ENCODE measurements at regions not wholly inside any gene's neighbourhood (a gene's known extent, or its start where the extent isn't known, plus 50 kb on each side); places are given as distances from the start of the nearest gene placed in this dataset.

DNA sequence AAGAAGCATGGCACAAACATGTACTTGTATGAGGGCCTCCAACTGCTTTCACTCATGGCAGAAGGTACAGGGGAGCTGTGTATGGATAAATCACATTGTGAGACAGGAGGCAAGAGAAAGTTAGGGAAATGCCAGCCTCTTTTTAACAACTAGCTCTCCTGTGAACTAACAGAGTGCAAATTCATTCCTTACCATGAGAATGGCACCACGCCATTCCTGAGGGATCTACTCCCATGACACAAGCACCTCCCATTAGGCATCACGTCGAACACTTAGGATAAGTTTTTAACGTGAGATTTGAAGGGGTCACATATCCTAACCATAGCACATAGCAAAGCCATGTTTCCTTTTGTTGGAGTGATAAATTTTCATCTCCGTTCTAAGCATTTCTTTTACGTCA, 747.2 kb upstream of the CHD1 start:
- TF ChIP-seq, protein P1, sequence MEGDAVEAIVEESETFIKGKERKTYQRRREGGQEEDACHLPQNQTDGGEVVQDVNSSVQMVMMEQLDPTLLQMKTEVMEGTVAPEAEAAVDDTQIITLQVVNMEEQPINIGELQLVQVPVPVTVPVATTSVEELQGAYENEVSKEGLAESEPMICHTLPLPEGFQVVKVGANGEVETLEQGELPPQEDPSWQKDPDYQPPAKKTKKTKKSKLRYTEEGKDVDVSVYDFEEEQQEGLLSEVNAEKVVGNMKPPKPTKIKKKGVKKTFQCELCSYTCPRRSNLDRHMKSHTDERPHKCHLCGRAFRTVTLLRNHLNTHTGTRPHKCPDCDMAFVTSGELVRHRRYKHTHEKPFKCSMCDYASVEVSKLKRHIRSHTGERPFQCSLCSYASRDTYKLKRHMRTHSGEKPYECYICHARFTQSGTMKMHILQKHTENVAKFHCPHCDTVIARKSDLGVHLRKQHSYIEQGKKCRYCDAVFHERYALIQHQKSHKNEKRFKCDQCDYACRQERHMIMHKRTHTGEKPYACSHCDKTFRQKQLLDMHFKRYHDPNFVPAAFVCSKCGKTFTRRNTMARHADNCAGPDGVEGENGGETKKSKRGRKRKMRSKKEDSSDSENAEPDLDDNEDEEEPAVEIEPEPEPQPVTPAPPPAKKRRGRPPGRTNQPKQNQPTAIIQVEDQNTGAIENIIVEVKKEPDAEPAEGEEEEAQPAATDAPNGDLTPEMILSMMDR (conservative IDR thresholded peaks at IDR 0.05), result no peak
- no peak for TF ChIP-seq ZFX (IDR thresholded peaks at IDR 0.05)

Measured in C4-2B (cell line).